HG02798 (cell line): ENCODE measurements at regions not wholly inside any gene's neighbourhood (a gene's known extent, or its start where the extent isn't known, plus 50 kb on each side); places are given as distances from the start of the nearest gene placed in this dataset.
A peak's percentile ranks its signal among the peaks of the same experiment; 100 is the strongest.

Source experiments
- ATAC-seq: cut with Tn5 transposase; IDR thresholded peaks from one replicate; pipeline ENCODE4 v1.9.1; 2021; ENCODE audit warnings: mild to moderate bottlenecking; ENCODE audit not compliant: unreplicated experiment, poor library complexity

GRCh38 chr2:215751200-215751910 lies 262.0 kb downstream of the MREG start:
- ATAC-seq, result no peak

DNA sequence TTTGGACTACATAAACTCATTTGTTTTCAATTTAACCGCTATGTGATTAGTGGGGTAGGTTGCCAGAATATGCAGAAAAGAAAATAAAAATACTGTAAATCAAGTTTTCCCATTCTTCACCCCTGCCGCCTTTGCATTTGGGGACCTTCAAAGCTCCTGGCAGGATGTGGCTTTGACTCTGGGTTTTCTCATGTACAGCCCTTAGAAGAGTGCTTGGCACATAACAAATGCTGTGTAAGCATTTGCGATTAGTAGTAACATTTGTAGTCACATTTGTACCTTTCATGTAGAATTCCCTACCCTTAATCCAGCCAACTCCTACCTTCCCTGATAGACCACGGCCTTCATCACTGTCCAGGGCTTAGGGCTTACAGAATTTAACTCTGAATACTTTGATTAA lies 262.6 kb downstream of the MREG start:
- no peak for ATAC-seq

DNA sequence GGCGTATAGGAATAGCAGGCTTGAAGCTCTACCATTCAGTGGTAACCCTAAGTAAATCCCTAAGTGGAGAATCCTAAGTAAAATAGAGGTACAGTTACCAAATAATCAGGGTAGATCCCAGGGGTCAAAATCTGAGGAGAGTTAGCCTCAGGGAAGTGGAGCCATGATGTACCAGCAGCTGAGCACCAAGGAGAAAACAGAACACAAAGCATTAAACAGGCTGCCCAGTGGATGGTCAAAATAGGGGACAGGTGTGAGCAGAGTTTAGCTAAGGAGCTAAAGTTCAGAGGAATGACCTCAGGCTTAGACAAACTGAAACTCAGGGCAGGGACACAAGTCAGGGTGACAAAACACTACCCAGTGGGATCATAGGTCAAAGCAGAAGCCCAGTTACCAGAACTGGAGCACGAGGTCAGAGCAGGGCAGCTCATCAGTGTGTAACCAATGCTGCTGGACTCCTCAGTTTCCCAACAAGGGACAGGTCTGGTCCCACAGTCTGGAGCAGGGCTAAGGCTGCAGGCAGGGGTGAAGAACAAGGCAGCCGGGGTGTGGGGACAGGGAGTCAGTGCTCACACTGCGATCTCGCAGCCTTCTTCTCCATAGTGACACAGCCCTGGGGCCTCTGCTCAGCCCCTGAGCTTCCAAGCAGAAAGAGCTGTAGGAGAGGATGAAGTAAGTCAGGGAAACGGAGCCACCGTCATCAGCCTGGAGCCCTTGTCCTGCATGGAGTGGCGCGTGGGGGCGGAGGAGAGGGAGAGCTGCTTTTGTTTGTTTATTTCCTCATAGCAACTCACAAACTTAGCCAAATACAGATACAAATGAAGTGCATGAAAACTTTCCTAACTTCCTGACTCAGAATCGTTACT lies 264.0 kb downstream of the MREG start:
- ATAC-seq, result no peak

- ATAC-seq, result no peak
Observed at GRCh38 chr2:215748446-215748845, 264.9 kb downstream of the MREG start.

DNA sequence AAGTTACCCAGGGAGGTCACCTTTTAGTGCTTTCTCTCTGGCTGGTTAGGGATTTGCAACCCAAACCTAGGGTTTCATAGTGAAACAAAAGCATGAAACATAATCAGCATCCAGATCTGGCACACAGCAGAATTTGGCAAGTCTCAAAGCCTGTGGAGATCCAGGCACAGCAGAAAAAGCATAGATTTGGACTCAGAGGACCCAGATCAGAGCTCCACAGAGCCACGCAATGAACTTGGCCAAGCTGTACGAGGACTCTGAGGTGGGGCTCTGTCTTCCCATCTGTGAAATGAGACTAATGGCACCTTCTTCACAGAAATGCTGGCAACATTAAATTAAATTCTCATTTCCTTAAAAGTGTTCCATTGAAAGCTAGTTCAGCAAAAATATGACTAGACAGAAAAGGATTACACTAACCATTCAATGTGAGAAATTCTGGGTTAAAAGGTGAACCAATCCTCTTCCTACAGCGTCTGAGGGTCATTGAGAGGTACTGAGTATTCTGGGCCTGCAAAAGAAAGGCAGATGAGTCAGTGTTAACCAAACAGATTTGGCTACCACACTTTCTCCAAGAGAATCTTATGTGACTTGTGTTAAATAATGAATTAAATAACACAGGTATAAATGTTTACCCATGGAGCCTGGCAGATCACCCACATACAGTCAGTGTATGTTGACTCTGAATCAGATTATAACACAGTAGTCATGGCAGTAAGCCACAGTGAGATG lies 266.3 kb downstream of the MREG start:
- ATAC-seq, result no peak

GRCh38 chr2:215746226-215746886 lies 267.0 kb downstream of the MREG start:
- ATAC-seq, result no peak

- no peak for ATAC-seq
Observed at GRCh38 chr2:215745331-215745730, 268.0 kb downstream of the MREG start.

DNA sequence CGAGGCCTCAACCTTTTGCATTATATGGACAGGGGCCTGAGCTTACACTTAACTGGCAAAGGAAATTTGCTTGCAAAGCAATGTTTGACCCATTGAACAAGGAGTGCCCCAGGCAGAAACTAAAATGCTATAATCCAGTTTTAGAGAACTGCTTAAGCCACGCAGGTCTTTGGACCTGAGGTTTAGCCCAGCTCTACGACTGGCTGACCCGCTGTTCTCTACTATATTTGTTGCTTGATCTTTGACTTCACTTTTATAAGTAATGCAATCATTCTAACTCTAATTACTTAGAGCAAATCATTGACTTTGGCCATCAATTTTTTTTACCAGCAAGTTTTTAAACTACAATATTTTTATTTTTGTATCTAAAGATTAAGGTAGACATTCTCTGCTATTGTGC lies 268.8 kb downstream of the MREG start:
- no peak for ATAC-seq

GRCh38 chr2:215743066-215743465 lies 270.3 kb downstream of the MREG start:
- ATAC-seq, result no peak

DNA sequence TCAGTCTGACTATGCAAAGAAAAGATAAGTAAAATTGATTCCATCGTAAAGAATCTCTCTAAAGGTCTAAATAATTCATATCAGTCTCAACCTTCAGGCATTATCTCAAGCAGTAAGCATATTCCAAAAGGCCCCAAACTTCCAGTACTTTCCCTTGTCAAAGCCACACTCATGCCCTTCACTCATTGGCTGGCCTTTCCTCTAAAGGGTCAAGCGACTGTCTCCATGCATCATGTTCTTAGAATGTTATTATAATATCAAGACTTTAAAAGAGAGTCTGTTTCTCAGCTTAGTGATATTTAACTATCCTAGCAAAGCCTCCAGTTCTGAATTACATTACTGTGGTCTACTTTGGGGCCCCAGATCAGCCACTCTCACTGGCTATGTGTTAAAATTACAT lies 271.3 kb downstream of the MREG start:
- no peak for ATAC-seq

GRCh38 chr2:215740071-215740470 lies 273.3 kb downstream of the MREG start:
- ATAC-seq, result no peak

DNA sequence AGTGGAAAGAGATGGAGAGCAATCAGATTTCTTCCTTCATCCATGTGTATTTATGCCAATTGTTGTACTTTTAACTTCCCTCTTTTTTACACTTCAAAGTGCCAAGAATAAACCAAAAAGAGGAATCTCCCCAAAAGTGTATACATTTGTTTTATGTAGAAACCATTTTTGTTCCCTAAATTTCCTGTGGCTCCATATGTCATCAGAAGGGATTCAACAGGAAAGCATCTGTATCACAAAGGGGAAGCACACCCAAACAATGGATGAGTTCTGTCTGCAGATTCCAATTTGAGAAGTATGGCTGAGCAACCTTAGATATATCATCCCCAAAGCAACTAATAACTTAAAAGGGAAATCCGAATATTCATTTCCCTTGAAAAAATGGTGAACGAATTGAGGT lies 275.0 kb downstream of the MREG start:
- ATAC-seq, result no peak

DNA sequence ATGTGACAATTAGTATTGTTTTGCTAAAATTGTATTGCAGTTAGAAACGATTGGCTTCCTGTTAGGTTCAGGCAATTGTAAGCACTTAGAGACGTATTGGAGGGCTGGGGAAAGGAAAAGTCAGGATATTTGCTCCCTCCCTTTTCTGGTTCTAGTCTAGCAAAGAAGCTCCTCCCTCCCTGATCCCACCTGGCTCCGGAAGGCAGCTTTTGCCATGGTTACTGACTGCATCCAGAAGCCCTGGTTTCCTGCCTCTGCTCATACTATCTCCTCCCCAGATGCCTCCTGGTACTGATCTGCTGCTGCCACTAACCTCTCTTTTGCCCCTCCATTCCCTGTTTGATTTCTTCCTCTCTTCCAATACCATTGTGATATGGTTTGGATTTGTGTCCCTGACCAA lies 275.9 kb downstream of the MREG start:
- ATAC-seq, result no peak

- no peak for ATAC-seq
Observed at GRCh38 chr2:215736653-215737290, 276.6 kb downstream of the MREG start.

DNA sequence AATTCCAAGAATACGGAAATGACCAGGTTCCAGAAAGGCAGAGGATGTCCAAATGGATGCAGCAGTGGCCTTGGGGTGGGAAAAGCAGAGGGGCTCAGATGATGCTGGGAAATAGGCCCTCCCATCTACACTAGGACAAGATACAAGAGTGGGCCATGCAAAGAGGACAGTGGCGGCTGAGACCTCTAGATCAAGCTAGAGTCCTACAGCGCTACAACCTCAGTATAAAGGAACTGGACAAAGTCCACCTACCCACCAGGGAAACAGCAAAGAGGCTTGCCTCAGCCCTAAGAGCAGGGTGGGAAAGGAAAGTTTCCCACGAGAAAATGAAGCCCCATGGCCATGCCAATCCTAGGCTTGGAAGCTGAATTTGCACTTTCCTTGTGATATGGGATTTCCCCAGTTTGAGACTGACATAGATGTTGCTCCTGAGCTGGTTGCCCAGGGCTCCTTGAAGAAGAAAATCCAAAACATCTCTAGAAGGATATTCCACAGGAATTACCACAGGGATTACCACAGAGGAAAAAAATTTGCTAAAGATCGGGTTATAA lies 282.2 kb downstream of the MREG start:
- no peak for ATAC-seq

GRCh38 chr2:215729985-215730620 lies 283.2 kb downstream of the MREG start:
- no peak for ATAC-seq

DNA sequence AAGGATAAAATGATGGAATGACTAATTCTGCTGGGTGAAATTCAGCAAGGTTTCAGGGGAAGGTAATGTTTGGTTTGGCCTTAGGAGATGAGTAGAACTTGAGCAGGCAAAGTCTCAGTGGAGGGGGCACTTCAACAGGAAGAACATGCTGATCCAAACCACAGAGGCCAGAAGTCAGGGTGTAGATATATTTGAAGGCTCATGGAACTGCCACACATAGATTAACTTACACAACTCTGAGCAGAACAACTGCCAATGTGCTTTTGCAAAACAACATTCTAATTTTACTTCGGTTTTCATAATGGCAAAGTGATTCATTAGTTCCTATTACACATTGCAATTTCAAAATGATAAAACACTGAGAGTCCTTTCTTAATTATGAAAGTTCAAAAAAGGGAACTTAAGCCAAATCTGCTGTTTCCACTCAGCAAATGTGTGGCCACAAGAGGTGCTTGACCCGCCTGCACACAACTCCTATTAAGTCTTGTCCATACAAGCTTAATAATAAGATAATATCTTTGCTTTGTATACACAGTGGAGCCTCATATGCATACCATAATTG lies 284.8 kb downstream of the MREG start:
- peak; percentile 67 for ATAC-seq

DNA sequence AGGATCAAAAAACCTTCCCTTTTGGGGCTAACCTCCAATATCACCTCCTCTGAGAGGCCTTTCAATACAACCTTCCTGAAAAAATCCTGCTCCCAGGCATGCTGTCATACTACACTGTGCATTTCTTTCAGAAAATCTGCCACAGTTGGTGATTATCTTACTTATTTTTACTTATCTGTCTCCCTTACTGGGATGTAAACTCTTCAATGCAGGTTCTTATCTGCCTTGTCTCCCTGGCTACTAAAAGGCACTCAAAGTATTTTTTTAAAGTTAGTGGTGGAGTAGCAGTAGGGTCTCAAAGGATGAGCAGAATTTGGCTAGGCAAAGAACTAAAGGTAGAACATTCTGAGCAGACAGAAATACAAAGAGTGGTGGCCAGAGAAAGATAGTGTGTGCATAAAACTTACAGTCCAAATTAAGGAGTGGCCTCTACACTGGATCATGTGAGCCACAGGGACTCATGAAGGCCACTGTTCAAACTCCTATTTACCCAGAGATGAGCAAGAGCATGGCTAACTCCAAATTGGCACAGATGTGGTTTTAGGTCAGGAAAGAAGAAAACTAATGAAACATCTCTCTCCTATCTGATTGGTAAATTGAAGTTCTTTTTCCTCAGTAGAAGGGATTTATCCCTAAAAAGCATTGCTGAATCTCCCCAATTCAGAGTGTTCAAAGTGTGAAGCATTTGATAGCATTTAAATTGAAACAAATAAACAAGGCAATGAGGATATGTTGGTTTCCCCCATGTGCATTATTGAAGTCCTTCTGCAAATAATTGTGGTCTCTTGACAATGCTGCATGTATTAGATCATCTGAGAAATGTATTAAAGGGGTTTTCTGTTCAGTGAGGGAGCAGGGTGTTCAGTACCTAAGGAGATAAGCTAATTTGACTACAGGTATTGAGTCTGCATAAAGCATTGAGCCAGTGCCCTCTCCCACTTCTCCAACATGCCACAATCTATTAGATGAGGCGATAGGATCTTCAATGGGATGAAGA lies 285.5 kb downstream of the MREG start:
- ATAC-seq, result peak; percentile 18
